ENCODE measurements at regions not wholly inside any gene's neighbourhood (a gene's known extent, or its start where the extent isn't known, plus 50 kb on each side); places are given as distances from the start of the nearest gene placed in this dataset.

DNA sequence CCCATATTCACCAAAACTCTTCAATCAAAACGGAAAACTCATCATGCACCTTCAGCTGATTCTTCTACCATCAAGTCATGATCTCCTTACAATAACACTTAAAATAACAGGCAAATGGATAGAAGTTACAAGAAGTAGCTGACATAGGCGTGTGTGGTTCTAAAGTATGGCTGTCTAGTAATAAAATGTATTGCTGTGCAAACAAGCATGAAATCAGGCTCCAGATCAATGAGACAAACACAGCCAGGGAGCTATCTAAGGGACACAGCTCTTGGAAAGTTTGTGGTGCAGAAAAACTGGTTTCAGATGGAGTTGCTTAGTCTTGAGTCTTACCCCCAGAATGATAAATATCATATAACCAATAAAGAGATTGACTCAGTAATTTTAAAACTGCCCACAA is 434.8 kb upstream of the NOX3 start:
- TF ChIP-seq, protein P1, sequence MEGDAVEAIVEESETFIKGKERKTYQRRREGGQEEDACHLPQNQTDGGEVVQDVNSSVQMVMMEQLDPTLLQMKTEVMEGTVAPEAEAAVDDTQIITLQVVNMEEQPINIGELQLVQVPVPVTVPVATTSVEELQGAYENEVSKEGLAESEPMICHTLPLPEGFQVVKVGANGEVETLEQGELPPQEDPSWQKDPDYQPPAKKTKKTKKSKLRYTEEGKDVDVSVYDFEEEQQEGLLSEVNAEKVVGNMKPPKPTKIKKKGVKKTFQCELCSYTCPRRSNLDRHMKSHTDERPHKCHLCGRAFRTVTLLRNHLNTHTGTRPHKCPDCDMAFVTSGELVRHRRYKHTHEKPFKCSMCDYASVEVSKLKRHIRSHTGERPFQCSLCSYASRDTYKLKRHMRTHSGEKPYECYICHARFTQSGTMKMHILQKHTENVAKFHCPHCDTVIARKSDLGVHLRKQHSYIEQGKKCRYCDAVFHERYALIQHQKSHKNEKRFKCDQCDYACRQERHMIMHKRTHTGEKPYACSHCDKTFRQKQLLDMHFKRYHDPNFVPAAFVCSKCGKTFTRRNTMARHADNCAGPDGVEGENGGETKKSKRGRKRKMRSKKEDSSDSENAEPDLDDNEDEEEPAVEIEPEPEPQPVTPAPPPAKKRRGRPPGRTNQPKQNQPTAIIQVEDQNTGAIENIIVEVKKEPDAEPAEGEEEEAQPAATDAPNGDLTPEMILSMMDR (IDR thresholded peaks at IDR 0.05; ENCODE audit: low read depth, low read length), result no peak
- Histone ChIP-seq H3K4me3 (ENCODE audit: low read depth, low read length) (no peak overlapping the region), H3K27me3 (ENCODE audit: insufficient read depth, low read depth, severe bottlenecking) (no peaks in the 10 kb centered on the region), H3K36me3 (no peaks in the 10 kb centered on the region), H3K9me3 (ENCODE audit: severe bottlenecking) (no peaks in the 10 kb centered on the region), H3K27ac (no peak overlapping the region)
- DNase-seq, result no peak

DNA sequence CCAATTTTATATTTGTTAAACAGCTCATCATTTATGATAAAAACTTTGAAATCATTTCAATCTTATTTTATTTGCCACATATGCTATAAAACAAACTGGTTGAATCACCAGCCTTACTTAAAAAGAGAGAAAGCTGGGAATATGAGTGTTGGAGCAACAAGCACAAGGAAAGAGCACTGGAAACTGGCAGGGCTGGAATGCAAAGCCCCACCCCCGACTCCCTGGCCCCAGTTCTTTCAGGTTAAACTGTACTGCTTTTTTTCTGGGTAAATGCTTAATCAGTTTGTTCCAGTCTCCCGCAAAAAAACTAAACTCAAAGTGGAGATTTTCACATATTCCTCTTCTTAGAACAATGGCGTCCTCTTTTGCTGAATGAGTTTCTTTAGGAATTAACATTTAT is 433.8 kb upstream of the NOX3 start:
- no peaks in the 10 kb centered on the region for H3K9me3 ChIP-seq (ENCODE audit: severe bottlenecking)
- no peak for DNase-seq

DNA sequence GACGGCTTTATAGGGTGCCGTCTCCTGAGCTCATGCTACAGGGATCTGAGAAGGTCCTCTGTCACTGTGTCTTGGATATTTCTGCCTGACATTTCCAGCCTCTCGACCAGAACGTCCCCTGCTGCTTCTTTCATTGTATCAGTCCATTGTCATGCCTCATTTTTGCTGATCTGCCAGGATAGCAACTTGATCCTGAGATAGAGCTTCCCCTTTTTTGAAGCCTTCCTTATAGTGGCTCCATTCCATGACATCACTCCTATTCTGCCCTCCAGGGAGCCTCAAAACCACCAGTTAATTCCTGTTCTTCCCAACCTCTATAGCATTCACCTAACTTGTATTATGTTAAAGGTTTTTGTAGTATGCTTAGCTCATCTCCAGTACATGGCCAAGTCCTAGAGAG is 431.8 kb upstream of the NOX3 start:
- Histone ChIP-seq H3K27me3 (ENCODE audit: insufficient read depth, low read depth, severe bottlenecking) (no peaks in the 10 kb centered on the region), H3K36me3 (no peaks in the 10 kb centered on the region), H3K4me3 (ENCODE audit: low read depth, low read length) (no peak overlapping the region), H3K9me3 (ENCODE audit: severe bottlenecking) (no peaks in the 10 kb centered on the region), H3K27ac (no peak overlapping the region)
- TF ChIP-seq, protein P1 (IDR thresholded peaks at IDR 0.05; ENCODE audit: low read depth, low read length), result no peak
- no peak for DNase-seq

More for the DNA sequence above, 433.8 kb upstream of the NOX3 start:
- Histone ChIP-seq H3K27me3 (ENCODE audit: insufficient read depth, low read depth, severe bottlenecking) (no peaks in the 10 kb centered on the region), H3K36me3 (no peaks in the 10 kb centered on the region), H3K27ac (no peak overlapping the region), H3K4me3 (ENCODE audit: low read depth, low read length) (no peak overlapping the region)
- TF ChIP-seq, protein P1 (IDR thresholded peaks at IDR 0.05; ENCODE audit: low read depth, low read length), result no peak

DNA sequence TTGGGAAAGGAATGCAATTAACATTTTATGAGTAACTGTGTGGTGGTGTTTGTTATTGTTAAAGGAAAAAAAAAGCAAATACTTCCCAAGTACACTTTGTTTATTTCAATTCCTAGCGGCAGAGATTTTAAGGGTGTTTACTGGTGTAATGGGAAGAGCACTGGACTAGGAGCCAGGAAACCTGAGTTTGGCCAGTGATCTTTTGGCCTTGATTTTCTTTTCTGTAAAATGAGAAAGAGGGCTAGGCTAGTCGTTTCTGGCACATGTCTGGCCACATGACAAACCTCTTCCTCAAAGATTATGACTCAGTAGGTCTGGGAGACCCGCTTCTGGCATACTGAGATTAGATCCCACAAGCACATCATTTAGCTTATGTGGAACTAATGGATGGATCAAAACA is 428.1 kb upstream of the NOX3 start:
- DNase-seq, result no peak
- TF ChIP-seq, protein P1 (IDR thresholded peaks at IDR 0.05; ENCODE audit: low read depth, low read length), result no peak
- H3K36me3 ChIP-seq, result no peaks in the 10 kb centered on the region
- H3K4me3 ChIP-seq (ENCODE audit: low read depth, low read length), result no peak overlapping the region
- no peaks in the 10 kb centered on the region for H3K9me3 ChIP-seq (ENCODE audit: severe bottlenecking)
- H3K27ac ChIP-seq, result no peak overlapping the region
- H3K27me3 ChIP-seq (ENCODE audit: insufficient read depth, low read depth, severe bottlenecking), result no peaks in the 10 kb centered on the region

DNA sequence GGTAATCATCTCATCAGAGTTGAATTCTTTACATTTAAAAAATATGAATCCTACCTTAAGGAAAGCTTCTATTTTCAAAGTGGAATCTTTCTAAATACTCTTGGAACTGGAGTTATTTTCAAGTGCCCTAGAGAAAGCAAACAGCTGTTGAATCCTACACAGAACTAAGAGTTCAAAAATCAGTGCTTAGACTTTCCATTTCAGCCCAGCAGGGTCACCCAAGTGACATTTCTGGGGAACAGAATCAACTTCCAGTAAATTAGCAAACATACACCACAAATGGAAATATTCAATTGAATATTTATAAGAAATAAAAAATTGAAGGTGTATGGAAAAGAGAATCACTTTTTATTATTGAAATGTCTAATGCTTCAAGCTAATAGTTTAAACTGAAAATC is 427.7 kb upstream of the NOX3 start:
- Histone ChIP-seq H3K27me3 (ENCODE audit: insufficient read depth, low read depth, severe bottlenecking) (no peaks in the 10 kb centered on the region), H3K36me3 (no peaks in the 10 kb centered on the region), H3K4me3 (ENCODE audit: low read depth, low read length) (no peak overlapping the region), H3K27ac (no peak overlapping the region), H3K9me3 (ENCODE audit: severe bottlenecking) (no peaks in the 10 kb centered on the region)
- DNase-seq, result no peak
- TF ChIP-seq, protein P1 (IDR thresholded peaks at IDR 0.05; ENCODE audit: low read depth, low read length), result no peak

DNA sequence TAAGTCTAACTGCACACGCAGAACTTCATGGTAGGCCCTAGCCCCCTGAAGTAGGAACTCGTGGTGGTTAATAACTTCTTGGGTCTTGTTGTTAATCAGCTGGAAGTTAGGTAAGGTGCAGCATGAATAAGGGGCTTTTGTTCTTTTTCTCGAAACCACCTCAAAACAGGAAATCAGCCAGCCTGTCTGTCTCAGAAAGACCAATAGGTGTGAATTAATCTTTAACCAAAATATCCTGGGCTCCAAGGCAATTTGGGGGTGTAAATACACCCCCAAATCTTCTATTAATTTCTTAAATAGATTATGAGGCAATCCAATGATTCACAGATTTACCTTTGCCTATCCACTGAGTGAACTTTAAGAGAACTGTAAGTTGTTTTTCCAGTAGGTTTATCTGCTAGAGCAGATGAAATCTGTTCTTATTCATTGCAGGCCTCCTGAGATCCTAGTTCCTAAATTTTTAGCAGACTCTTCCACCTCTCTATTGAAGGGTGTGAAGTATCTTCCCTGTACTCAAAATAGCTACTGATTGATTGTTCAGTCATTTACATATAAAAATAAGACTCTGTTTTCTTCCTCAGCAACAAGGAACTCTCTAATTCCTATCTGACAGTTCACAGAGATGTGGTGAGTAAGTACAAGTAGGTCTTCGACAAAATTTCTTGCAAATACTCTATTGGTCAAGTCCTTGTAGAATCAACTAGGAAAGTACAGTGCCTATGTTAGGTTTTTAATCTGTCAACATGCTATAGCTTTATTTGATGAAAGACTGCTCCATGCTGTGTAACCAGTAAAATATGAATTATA is 427.1 kb upstream of the NOX3 start:
- no peak overlapping the region for H3K27ac ChIP-seq
- no peaks in the 10 kb centered on the region for H3K9me3 ChIP-seq (ENCODE audit: severe bottlenecking)
- no peak for DNase-seq
- TF ChIP-seq, protein P1 (IDR thresholded peaks at IDR 0.05; ENCODE audit: low read depth, low read length), result no peak
- H3K36me3 ChIP-seq, result no peaks in the 10 kb centered on the region
- H3K4me3 ChIP-seq (ENCODE audit: low read depth, low read length), result no peak overlapping the region
- H3K27me3 ChIP-seq (ENCODE audit: insufficient read depth, low read depth, severe bottlenecking), result no peaks in the 10 kb centered on the region

Data from WERI-Rb-1 (cell line).